ENCODE measurements at regions not wholly inside any gene's neighbourhood (a gene's known extent, or its start where the extent isn't known, plus 50 kb on each side); places are given as distances from the start of the nearest gene placed in this dataset.
"Not testable (repeated sequence)": the region's sequence is repeated elsewhere in the genome, so short reads cannot be mapped to it uniquely, and the experiment has no call there.

- FAIRE-seq, result no peak
- no peak for DNase-seq (ENCODE audit: insufficient read length, low spot score)
- TF ChIP-seq PAX5 (IDR thresholded peaks at IDR 0.05; ENCODE audit: insufficient read depth, low read length, severe bottlenecking) (no peak), SPI1 (IDR thresholded peaks at IDR 0.05; ENCODE audit: low read depth, low read length) (no peak), TAF1 (IDR thresholded peaks at IDR 0.05; ENCODE audit: low read depth, low read length) (no peak), POLR2AphosphoS5 (IDR thresholded peaks at IDR 0.05; ENCODE audit: low read depth, low read length) (no peak), POLR2A (IDR thresholded peaks at IDR 0.05; ENCODE audit: low read depth, low read length) (no peak), POU2F2 (IDR thresholded peaks at IDR 0.05; ENCODE audit: low read depth, low read length) (no peak)
Observed at GRCh38 chr5:82959466-82959865, 117.7 kb downstream of the TMEM167A start.

- TF ChIP-seq PAX5 (IDR thresholded peaks at IDR 0.05; ENCODE audit: insufficient read depth, low read length, severe bottlenecking), result no peak
- FAIRE-seq (no peak), DNase-seq (ENCODE audit: insufficient read length, low spot score) (no peak)
Observed at GRCh38 chr5:82956600-82956999, 120.6 kb downstream of the TMEM167A start.

DNA sequence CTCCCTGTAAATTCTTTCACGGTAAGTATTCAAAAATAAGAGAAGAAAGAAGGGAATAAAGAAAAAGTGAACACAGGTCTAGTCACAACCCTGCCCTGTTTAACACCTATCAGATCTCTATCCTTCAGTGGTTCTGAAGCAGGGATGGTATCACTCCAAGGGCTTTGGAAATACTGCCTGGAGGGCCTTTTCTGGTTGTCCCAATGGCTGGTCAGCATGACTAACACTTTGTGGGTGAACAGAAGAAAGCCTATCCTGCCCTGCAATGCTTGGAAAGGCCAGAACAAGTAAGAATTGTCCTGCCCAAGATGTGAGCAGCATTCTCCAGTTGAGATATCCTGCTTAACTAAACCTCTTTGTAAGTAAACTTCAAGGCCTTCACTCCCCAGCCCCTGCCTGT lies 124.9 kb downstream of the TMEM167A start:
- DNase-seq (ENCODE audit: insufficient read length, low spot score), result no peak
- FAIRE-seq, result no peak

GRCh38 chr5:82944267-82944666 lies 132.9 kb downstream of the TMEM167A start:
- not testable (repeated sequence) for FAIRE-seq; DNase-seq (ENCODE audit: insufficient read length, low spot score)

More for the DNA sequence above, 124.9 kb downstream of the TMEM167A start:
- TF ChIP-seq POU2F2 (IDR thresholded peaks at IDR 0.05; ENCODE audit: low read depth, low read length), result no peak
- no peak for TF ChIP-seq POLR2A (IDR thresholded peaks at IDR 0.05; ENCODE audit: low read depth, low read length)
- TF ChIP-seq POLR2AphosphoS5 (IDR thresholded peaks at IDR 0.05; ENCODE audit: low read depth, low read length), result no peak
- no peak for TF ChIP-seq TAF1 (IDR thresholded peaks at IDR 0.05; ENCODE audit: low read depth, low read length)
- no peak for TF ChIP-seq SPI1 (IDR thresholded peaks at IDR 0.05; ENCODE audit: low read depth, low read length)
- no peak for TF ChIP-seq PAX5 (IDR thresholded peaks at IDR 0.05; ENCODE audit: insufficient read depth, low read length, severe bottlenecking)

DNA sequence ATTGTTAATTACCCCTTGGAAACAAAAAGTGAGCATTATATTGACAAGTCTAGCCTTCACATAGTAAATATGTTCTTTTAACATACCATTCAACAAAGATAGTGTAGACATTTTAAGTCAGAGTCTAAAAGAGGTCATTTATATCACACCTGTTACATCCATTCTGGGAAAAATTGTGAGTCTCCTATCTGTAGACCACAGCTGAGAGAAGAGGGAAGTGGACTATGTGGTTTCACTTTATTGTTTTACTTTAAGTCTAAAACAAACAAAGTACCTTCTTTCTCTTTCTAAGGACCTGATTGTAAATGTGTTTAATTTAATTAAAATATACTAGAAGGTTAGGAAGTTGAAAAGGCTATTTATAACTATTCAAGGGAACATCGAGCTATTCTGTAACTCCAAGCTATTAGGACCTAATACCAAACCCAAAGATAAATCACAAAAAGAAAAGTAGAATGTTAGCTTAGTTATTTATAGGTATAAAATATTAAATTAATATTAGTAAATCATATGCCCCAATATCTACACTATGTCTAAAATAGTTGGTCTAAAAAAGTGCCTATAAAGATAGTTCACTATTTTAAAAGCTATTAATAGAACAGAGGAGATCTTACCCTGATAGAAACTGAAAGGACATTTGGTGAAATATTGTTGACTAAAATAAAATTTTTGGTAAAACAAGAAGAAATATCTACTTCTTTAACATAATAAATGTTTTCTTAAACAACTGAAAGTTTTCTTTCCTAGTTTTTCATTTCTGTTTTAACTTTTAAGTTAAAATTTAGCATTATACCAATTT lies 134.9 kb downstream of the TMEM167A start:
- peak; percentile 62; the same call in 1 of the 2 replicates for TF ChIP-seq SPI1 (IDR thresholded peaks at IDR 0.05; ENCODE audit: low read depth, low read length)
- no peak for TF ChIP-seq POU2F2 (IDR thresholded peaks at IDR 0.05; ENCODE audit: low read depth, low read length)
- DNase-seq (ENCODE audit: insufficient read length, low spot score), result no peak
- no peak for FAIRE-seq

- no peak for FAIRE-seq
- TF ChIP-seq TAF1 (IDR thresholded peaks at IDR 0.05; ENCODE audit: low read depth, low read length) (no peak), POLR2A (IDR thresholded peaks at IDR 0.05; ENCODE audit: low read depth, low read length) (no peak), POU2F2 (IDR thresholded peaks at IDR 0.05; ENCODE audit: low read depth, low read length) (no peak), SPI1 (IDR thresholded peaks at IDR 0.05; ENCODE audit: low read depth, low read length) (no peak), POLR2AphosphoS5 (IDR thresholded peaks at IDR 0.05; ENCODE audit: low read depth, low read length) (no peak), PAX5 (IDR thresholded peaks at IDR 0.05; ENCODE audit: insufficient read depth, low read length, severe bottlenecking) (no peak)
- no peak for DNase-seq (ENCODE audit: insufficient read length, low spot score)
Observed at GRCh38 chr5:82938901-82939725, 138.1 kb downstream of the TMEM167A start.

- DNase-seq (ENCODE audit: insufficient read length, low spot score); FAIRE-seq: not testable (repeated sequence)
Observed at GRCh38 chr5:82932473-82933220, 144.5 kb downstream of the TMEM167A start.

DNA sequence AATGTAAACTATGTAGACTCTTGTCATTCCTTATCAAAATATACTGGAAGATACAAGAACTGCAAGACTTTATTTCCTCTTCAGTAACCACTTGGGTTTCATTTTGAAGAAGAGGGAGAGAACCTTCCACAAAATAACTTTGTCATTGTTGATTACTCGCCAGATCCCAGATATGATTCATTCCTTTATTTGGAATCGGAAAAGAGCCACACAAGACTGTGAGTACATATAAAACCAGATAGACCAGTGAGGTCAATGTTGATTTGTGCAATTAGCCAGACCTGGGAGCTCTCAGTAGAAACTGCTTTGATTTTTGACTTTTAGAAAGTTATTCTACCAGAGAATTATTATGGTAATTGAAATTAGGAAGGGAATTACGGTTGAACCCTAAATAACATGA lies 146.1 kb downstream of the TMEM167A start:
- no peak for FAIRE-seq
- DNase-seq (ENCODE audit: insufficient read length, low spot score), result no peak
- TF ChIP-seq TAF1 (IDR thresholded peaks at IDR 0.05; ENCODE audit: low read depth, low read length), result no peak
- TF ChIP-seq PAX5 (IDR thresholded peaks at IDR 0.05; ENCODE audit: insufficient read depth, low read length, severe bottlenecking), result no peak
- no peak for TF ChIP-seq POU2F2 (IDR thresholded peaks at IDR 0.05; ENCODE audit: low read depth, low read length)
- TF ChIP-seq SPI1 (IDR thresholded peaks at IDR 0.05; ENCODE audit: low read depth, low read length), result no peak
- TF ChIP-seq POLR2AphosphoS5 (IDR thresholded peaks at IDR 0.05; ENCODE audit: low read depth, low read length), result no peak
- TF ChIP-seq POLR2A (IDR thresholded peaks at IDR 0.05; ENCODE audit: low read depth, low read length), result no peak

DNA sequence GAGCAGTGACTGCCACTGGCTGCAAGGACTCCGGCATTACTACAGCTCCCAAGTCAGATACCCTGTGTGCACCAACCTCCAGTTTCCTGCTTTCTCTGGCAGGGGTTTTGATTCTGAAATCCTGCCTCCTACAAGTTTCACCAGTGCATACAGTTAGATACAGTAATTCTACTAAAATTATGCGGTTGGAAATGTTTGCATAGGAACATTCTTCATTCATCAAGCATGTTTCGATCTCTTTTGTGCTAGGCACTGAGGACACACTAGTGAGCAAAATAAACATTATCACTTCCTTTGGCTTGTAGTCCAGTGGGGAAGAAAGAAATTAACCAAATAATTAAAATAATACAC lies 152.2 kb downstream of the TMEM167A start:
- no peak for FAIRE-seq
- no peak for TF ChIP-seq POLR2AphosphoS5 (IDR thresholded peaks at IDR 0.05; ENCODE audit: low read depth, low read length)
- TF ChIP-seq PAX5 (IDR thresholded peaks at IDR 0.05; ENCODE audit: insufficient read depth, low read length, severe bottlenecking), result no peak
- TF ChIP-seq POLR2A (IDR thresholded peaks at IDR 0.05; ENCODE audit: low read depth, low read length), result no peak
- no peak for TF ChIP-seq SPI1 (IDR thresholded peaks at IDR 0.05; ENCODE audit: low read depth, low read length)
- no peak for TF ChIP-seq POU2F2 (IDR thresholded peaks at IDR 0.05; ENCODE audit: low read depth, low read length)
- TF ChIP-seq TAF1 (IDR thresholded peaks at IDR 0.05; ENCODE audit: low read depth, low read length), result no peak
- no peak for DNase-seq (ENCODE audit: insufficient read length, low spot score)
